ENCODE measurements at regions not wholly inside any gene's neighbourhood (a gene's known extent, or its start where the extent isn't known, plus 50 kb on each side); places are given as distances from the start of the nearest gene placed in this dataset.
"Not testable (repeated sequence)": the region's sequence is repeated elsewhere in the genome, so short reads cannot be mapped to it uniquely, and the experiment has no call there.

DNA sequence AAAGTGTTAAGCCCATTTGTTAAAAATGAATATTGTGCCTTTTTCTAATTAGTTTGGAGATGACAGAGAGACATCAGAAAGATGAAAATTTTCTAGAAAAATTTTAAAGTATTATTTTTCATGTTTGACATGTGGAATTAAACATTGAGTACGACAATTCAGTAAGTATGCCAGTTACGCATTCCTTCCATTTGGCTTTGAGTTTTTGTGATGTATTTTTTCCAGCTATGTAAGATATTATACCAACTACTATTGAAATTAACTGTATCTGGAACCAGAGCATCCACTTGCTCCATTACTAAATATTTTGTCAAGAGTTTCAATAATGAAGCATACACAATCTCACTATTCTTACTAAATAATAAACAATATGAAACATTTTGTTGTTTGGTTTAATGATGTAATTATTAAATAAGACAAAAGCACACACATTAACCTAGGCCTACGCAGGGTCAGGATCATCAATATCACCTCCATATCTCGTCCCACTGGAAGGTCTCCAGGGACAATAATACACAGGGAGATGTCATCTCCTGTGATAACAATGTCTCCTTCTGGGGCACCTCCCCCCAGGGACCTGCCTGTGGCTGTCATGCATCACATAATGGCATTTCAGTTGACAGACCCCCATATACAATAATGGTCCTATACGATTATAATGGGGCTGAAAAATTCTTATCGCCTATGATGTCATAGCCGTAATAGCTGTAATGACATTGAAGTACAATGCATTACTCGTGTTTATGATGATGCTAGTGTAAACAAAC lies 274.1 kb downstream of the REEP3 start:
- DNase-seq, result no peak

DNA sequence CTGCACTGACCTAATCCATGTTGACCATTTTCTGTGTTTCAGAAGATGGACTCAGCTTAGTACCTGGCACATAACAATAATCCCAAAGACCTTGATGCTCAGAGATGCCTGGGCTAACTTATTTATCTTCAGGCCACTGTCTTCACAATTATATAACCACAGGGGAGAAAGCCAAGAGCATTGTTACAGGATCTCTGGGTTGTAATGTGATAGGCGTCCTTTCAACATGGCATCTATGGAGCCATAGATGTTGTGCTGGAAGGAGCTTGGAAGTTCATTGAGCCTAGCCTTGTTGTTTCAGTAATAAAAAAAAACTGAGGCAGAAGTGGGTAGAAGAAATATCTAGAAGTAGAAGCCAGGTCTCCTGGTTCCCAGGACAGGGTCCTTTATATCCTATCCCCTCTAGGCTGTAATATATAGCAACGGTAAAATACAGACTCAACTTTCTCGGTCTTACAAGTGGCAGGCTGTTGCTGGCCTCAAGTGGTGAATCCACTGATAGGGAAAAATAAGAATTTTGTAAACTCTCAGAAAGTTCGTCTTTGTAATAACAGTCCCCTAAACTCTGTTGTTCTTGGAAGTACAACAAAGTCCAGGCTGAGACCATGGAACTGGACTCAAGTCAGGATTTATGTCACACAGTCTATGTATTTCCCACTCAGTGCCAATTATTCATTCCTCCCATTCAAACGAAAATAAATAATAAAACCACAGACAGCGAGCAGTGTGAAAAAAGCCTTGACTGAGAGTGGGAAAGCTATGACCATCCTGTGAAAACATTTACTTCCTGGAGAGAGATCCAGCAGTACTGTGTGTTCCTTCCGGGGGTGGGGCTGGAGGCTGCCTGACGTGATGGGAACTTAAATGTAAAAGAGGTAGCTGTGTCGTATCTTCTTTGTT lies 277.6 kb downstream of the REEP3 start:
- DNase-seq, result peak; percentile 44

DNA sequence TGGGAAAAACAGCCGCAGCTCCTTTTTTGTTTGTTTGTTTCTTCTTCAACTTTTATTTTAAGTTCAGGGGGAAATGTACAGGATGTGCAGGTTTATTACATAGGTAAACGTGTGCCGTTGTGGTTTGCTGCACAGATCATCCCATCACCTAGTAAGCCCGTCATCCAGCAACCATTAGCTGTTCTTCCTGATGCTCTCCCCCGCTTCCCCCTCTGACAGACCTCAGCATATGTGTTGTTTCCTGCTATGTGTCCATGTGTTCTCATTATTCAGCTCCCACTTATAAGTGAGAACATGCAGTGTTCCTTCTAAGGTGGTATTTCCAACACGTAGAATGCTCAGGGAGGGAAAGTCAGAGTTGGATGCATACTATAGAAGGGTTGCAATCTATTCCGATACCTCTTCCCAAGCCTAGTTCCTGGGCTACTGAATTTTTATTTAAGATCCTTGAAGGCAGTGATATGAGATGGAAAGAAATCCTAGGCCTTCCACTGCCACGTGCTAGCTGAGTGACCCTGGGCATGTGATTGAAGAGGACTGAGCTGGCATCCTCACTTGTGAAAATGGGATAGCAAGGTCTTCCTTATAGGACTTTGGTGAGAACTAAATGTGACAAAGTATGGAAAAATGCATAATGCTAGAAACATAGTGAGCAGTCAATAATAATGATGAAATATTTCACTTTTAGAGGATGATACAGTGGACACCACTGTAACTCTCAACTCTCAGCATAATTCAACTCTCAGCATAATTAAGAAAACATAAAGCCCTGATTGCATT lies 278.5 kb downstream of the REEP3 start:
- no peak for DNase-seq

DNA sequence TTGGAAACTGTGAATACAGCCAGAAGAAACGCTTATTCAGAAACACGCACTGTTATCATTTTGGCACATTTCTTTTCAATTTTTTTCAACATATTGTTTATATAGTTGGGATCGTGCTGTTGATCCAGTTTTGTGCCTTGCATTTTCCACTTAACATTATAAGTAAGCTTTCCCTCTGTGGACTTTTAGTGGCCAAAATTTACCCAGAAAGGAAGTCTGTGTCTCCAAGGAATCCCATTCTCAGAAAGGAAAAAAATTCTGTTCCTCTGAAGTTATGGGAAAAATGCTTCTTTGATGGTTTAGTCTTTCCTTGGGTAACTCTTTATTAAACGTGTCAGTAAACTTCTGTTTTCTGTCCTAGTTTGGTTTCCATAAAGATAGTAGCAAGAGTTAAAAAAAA lies 280.0 kb downstream of the REEP3 start:
- no peak for DNase-seq

DNA sequence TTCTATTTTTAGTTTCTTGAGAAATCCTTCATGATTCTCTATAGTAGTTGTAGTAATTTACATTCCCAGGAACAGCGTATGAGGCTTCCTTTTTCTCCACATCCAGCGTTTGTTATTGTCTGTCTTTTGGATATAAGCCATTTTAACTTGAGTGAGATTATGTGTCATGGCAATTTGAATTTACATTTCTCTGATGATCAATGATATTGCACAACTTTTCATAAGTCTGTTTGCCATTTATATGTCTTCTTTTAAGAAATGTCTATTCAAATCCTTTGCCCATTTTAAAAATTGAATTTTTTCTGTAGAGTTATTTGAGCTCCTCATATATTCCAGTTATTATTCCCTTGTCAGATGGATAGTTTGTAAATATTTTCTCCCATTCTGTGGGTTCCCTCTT lies 285.1 kb downstream of the REEP3 start:
- no peak for DNase-seq

DNA sequence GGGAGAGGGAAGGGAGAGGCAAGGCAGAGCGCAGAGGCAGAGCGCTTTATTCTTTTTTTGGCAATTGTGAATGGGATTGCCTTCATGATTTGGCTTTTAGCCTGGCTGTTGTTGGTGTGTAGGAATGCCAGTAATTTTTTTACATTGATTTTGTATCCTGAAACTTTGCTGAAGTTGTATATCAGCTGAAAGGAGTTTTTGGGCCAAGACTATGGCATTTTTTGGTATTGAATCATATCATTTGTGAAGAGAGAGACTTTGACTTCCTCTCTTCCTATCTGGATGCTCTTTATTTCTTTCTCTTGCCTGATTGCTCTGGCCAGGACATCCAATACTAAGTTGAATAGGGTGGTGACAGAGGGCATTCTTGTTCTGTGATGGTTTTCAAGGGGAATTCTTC lies 291.3 kb downstream of the REEP3 start:
- no peak for DNase-seq

DNA sequence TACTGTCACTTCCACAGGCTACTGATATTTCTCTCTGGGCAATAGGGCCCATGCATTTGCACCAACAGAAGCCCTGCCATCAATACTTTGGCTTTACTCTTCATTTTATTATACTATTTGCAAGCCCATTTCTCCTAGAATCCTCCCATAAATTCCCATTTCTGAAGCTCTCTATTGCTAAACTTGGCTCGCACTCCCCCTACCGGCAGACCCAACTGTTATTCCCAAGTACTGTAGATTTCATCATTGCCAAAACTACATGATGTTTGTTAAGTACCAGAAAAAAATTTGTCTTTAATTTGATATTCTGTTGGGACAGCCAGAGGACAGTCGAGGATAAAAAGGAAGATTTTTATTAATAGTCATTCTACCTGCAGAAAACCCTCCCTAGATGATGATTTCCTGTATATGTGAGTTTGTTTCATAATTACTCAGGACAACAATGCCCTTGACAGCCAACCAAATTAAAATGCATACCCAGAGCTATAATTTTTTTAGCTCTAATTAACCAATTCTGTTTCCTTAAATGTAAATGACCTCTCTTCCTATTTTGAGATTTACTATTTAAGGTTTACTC lies 298.6 kb downstream of the REEP3 start:
- DNase-seq, result peak; percentile 17

DNA sequence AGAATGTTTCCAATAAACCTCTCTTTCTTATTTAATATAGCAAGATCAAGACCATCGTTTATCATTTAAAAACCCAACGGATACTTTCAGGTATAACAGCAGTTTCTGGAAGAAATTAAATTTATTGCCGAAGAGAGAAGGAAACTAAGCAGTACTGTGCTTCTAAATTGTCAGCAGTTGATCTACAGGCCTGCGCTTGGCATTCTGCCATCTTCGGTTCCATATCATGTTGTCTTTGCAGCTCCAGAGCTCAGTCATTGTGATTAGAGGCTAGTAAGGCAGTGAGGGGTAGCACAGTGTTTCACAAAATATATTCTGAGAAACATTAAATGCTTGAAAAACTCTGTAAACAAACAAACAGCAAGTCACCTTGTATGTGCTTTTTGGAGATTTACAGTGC lies 301.3 kb downstream of the REEP3 start:
- DNase-seq, result no peak

DNA sequence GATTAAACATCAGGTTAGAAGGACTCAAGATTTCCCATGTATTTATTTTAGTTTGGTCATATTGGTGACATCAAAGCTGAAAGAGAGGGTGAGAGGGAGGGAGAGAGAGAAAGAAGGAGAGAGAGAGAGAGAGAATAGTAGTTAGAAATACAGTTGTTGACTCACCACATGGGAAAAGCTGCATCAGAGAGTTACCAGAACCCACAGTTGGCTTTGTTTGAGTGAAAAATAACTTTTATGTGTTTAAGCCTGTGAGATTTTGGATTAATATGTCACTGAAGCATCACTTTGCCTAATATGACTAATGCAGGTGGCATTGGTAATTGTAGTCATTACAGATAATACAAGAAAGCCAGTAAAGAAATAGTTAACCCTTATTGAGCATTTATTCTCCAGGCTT lies 303.9 kb downstream of the REEP3 start:
- no peak for DNase-seq

DNA sequence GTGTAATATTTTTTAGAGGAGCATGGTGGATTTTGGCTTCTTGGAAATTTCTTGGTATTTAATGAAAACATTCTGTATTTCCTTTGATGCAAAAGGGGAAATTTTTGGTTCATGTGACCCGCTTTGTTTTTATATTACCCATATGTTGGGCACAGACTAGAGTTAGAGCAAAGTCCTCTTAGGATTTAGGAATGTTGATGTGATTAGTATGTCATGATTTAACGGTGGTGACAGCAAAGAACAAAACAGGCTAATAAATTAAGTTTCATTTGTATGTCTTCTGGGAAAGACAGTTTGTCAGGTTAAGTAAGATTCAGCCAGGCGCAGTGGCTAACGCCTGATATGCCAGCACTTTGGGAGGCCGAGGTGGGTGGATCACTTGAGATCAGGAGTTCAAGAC lies 304.6 kb downstream of the REEP3 start:
- DNase-seq, result no peak

DNA sequence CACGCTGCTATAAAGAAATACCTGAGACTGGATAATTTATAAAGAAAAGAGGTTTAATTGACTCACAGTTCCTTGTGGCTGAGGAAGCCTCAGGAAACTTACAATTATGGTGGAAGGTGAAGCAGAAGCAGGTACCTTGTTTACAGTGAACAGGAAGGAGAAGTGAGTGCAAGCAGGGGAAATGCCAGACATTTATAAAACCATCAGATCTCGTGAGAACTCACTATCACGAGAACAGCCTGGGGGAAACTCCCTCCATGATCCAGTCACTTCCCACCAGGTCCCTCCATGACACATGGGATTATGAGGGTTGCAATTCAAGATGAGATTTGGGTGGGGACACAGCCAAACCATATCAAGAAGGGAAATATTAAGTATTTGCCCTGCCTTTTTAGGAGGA lies 305.8 kb downstream of the REEP3 start:
- DNase-seq, result not testable (repeated sequence)

DNA sequence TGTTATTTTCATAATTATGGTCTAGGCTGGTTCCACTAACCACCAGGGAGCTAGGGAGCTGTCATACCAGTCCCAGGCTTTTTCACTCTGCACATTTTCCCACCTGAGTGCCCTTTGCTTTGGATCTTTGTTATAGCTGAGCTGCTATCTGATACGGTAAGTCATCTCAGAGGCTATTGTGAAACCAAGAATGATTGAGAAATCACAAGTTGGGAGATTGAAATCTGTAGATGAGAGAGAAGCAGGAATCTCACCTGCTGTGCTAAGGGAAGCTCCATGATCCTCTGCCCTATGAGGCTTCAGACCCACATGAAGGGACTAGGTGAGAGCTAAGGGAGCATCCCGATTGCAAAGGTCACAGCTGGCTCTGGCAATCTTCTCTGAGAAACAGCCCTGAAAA lies 307.8 kb downstream of the REEP3 start:
- DNase-seq, result no peak

DNA sequence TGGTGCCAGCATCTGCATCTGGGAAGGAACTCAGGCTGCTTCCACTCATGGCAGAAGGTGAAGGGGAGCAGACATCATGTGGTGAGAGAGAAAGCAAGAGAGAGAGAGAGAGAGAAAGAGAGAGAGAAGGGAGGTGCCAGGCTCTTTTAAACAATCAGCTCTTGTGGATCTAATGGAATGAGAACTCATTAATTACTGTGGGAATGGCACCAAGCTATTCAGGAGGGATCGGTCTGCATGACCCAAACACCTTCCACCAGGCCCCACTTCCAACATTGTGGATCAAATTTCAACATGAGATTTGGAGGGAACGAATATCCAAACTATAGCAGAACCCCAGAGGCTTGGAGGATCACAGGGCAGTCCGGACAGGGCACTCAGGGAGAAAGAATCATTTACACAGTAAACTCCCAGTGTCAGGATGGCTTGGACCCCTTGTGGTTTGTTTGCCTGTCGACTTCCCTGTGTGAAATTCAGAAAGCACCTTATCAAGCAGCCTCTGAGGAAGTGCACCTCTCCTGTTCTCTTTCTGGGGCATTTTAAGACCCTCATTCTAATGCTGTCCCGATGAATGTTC lies 308.5 kb downstream of the REEP3 start:
- DNase-seq, result no peak

DNA sequence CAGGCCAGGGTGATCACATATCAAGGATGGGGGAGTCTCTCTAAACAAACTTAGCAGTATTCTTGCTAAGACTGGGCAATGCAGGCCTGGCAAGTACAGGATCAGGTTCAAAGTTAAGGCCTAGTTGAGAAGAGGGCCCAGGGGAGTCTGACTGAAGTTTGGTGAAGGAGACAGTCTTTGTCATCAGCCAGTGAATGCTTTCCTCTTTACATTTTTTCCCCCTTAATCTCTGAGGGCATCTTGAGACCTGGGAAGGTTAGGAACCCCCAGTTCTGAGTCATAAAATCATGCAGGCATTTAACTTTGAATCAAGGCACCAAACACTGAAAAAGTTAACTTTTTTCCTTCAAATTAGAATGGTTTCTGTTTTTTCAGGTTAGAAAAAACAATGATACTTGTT lies 311.5 kb downstream of the REEP3 start:
- DNase-seq, result no peak

DNA sequence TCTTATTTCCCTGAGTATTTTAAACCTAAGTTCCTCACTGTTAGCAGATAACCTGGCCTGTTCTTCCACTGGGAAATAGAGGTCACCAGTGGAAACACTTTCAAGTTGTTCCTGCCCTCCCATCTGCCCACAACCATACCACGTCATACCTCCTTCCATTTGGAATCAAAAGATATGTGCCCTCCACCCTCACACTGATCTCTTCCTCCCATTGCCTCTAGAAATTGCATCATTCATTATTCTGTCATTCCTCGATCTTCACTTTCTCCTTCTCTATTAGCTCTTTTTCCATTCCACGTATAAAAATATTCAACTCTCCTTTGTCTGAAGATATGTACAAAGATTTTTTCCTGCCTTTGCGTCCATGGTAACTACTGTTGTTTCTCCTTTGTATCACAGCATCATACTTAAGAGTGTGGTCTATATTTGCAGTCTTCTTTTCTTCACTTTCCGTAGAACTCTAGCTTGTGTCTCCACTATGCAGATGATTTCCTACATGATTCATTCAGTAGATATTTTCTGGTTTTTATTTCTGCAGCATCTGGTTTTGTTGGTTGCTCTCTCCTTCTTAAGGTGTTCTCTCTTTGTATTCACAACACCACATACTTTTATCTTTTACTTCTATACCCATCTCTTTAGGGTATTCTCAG lies 312.3 kb downstream of the REEP3 start:
- no peak for DNase-seq

DNA sequence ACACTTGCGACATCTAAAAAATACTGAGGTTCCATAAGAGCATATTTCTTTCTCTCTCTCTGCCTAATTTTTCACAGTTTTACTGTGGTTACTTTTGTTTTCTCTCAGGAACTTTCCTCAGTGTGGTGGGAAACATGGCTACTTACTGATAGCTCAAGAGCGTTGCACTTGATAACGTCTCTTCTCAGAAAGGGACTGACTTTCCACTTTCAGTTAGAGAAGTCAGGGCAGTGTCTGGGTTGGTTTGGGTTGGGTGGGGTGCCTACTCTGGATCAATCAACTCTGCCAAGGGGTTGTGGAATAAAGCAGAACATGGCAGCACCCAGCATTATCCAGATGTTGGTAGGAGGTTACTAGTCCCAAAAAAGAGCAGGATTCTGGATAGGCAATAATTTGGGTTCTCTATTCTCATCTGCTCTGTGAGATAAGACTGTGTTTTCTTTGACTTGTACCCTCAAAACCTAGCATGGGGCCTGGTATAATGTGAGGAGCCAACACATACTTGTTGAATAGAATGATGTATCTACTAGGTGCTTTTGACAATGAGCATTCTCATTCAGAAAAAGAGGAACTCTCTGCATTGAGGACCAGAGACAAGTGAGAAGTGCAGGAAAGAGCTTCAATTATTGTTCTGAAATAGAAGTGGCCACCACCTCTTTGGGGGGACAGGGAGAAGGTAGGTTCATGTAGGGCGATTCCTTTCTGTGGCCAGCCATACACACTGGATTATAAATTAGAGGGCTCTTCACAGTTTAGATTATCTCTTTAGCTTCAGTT lies 315.7 kb downstream of the REEP3 start:
- no peak for DNase-seq

DNA sequence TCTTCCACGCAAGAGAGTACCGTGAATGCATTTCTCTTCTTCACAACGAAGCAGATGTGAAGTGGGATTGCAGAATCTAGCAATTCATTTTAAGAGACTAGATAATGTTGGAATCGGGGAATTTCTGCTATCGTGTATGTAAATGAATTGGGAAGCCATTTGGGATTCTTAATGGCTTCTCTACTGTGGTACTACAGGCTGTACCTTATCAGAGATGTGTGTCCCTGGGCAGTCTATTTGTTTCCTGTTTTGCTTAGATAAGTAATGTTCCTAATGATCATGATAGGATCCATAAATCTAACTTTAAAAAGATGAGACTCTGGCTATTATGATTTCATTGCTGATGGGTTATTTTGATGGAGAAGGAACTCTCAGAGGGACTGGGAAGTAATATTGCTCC lies 320.6 kb downstream of the REEP3 start:
- DNase-seq, result no peak

DNA sequence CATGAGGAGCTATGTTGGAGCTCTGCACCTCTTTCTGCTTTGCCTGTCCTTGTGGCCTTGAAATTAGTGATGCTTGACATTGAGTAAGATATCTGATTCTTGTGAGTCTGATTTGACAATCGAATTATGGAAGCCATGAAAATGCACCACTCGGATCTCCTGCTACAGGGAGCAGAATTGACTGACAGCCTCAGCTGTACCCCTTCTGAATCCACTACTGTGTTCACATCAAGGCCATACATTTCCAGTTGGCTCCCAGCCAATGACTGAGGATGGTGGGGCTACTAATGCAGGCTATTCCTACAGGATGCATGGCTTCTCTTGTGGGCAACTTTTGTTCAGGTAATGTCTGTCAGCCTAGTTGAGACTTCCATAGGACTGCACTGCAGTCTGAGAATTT lies 321.9 kb downstream of the REEP3 start:
- no peak for DNase-seq

DNA sequence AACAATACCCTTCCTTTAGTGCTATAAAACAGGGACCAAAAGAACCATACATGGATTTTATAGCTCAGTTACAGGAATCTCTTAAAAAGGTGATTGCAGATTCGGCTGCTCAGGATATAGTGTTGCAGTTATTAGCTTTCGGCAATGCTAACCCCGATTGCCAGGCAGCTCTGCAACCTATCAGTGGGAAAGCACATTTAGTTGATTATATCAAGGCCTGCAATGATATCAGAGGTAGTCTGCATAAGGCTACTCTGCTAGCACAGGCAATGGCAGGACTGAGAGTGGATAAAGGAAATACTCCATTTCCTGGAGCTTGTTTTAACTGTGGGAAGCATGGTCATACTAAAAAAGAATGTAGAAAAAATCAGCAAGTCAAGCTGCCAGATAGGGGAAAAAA lies 327.7 kb downstream of the REEP3 start:
- not testable (repeated sequence) for DNase-seq

DNA sequence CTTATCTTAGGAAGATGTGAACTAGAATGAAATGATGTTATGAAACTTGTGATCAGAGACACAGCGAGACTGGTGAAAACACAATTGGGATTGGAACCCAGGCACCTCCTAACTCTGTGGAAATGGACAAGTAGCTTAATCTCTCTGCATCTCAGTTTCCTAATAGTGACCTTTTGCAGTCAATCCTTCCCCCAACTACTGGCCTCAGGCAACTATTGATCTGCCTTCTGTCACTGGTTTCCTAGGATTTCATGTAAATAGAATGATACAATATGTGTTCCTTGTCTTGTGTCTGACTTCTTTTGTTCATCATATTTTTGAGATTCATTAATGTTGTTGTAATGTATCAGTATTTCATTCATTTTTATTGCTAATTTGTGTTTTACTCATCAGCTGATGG lies 341.7 kb downstream of the REEP3 start:
- DNase-seq, result no peak

DNA sequence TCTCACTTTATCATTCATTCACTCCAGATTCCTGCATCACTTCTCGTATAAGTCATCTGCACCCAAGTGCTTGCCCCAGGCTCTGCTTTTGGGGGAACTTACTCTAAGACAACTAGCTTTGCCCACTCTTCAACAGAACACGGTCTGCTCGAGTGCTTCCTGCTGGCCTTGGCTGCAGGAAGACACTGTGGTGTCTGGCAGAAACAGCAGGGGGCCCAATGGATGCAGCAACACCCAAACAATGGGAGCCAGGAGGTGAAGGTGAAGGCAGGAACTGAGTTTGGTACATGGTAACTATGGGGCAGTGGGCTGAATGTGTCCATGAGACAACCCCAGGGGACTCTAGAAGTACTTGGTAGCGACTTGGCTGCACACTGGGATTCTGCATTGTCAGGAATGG lies 344.0 kb downstream of the REEP3 start:
- DNase-seq, result no peak
